A673 (cell line): ENCODE measurements at regions not wholly inside any gene's neighbourhood (a gene's known extent, or its start where the extent isn't known, plus 50 kb on each side); places are given as distances from the start of the nearest gene placed in this dataset.

Experiments used
- BruUV-seq: library from RNA; stranded (reverse); fragments of 400-500 nt; replicated peaks from 2 replicates; lab custom pipeline; 2021; lab: Mats Ljungman, UMichigan
- CTCF ChIA-PET: fragments of 300-600 bp; sonication (Branson Sonifier 250); formaldehyde crosslinking; loops from one replicate; lab custom pipeline; 2022; ENCODE audit warnings: antibody characterized with exemption; lab: Charles Lee
- POLR2A ChIA-PET: fragments of 300-600 bp; sonication (Branson Sonifier 250); formaldehyde crosslinking; loops from one replicate; lab custom pipeline; 2022; ENCODE audit warnings: antibody characterized with exemption; ENCODE audit not compliant: low non-redundant PET; lab: Charles Lee
- DNase-seq: peaks from one replicate; pipeline ENCODE4 v3.0.0-alpha.2; 2015; ENCODE audit warnings: low spot score
- H3K27ac ChIP-seq: fragments of 200-600 bp; sonication (generic); 2 replicates; pipeline ENCODE4 v1.5.1; 2016; ENCODE audit warnings: mixed run types, low read depth, mild to moderate bottlenecking, mixed read lengths, antibody characterized with exemption, low read length; ENCODE audit not compliant: poor library complexity, severe bottlenecking
- H3K27me3 ChIP-seq: fragments of 200-600 bp; sonication (generic); replicated peaks from 2 replicates; pipeline ENCODE4 v1.6.1; 2017; ENCODE audit warnings: mixed run types, low read depth, mild to moderate bottlenecking, mixed read lengths, antibody characterized with exemption, low read length; ENCODE audit not compliant: insufficient read depth, poor library complexity
- H3K36me3 ChIP-seq: fragments of 200-600 bp; sonication (generic); 2 replicates; pipeline ENCODE4 v1.6.1; 2016; ENCODE audit warnings: mixed run types, mild to moderate bottlenecking, mixed read lengths, antibody characterized with exemption, low read length; ENCODE audit not compliant: insufficient read depth, poor library complexity, severe bottlenecking
- H3K4me1 ChIP-seq: fragments of 200-600 bp; sonication (generic); 2 replicates; pipeline ENCODE4 v1.6.1; 2017; ENCODE audit warnings: mixed run types, mild to moderate bottlenecking, mixed read lengths, antibody characterized with exemption, low read length; ENCODE audit not compliant: insufficient read depth, poor library complexity, severe bottlenecking
- H3K4me3 ChIP-seq: fragments of 200-600 bp; sonication (generic); 2 replicates; pipeline ENCODE4 v1.5.1; 2016; ENCODE audit warnings: low read depth, mixed run types, mild to moderate bottlenecking, mixed read lengths, low read length; ENCODE audit not compliant: poor library complexity, severe bottlenecking
- H3K9me3 ChIP-seq: fragments of 200-600 bp; sonication (generic); 2 replicates; pipeline ENCODE4 v1.6.1; 2016; ENCODE audit warnings: mixed run types, low read depth, mild to moderate bottlenecking, mixed read lengths, antibody characterized with exemption, low read length; ENCODE audit not compliant: poor library complexity, severe bottlenecking
- CTCF ChIP-seq: fragments of 300-800, 200-600 bp; sonication (generic); conservative IDR thresholded peaks from 2 replicates; pipeline ENCODE4 v1.5.1; 2017; ENCODE audit warnings: low read depth, mild to moderate bottlenecking, antibody characterized with exemption, low read length, moderate library complexity, mixed read lengths
- EZH2 ChIP-seq: fragments of 200-600 bp; sonication (generic); IDR thresholded peaks from 2 replicates; pipeline ENCODE4 v1.6.1; 2017; ENCODE audit warnings: borderline replicate concordance, low read depth, mild to moderate bottlenecking, mixed read lengths, antibody characterized with exemption, low read length; ENCODE audit not compliant: poor library complexity, severe bottlenecking
- intact Hi-C: fragments of 100-400 bp; cut with micrococcal nuclease; formaldehyde crosslinking; loops from one replicate; pipeline ENCODE4 v1.10.0; 2022; ENCODE audit not compliant: unreplicated experiment

- no peak for DNase-seq
- Histone ChIP-seq H3K9me3 (no peaks in the 10 kb centered on the region), H3K4me1 (no peaks in the 10 kb centered on the region), H3K27me3 (peaks cover 2% of the 10 kb centered on the region), H3K36me3 (no peaks in the 10 kb centered on the region), H3K27ac (no peak overlapping the region), H3K4me3 (no peak overlapping the region)
- no peak for TF ChIP-seq CTCF
- no peak for TF ChIP-seq EZH2
- no TSS peak for BruUV-seq
- CTCF ChIA-PET = no interaction called here
- POLR2A ChIA-PET = no interaction called here
- intact Hi-C loops = no loop called here
These were observed 638.8 kb downstream of the LRRC70 start for GRCh38 chr5:63217422-63217821.

GRCh38 chr5:63213256-63213655 is 634.6 kb downstream of the LRRC70 start:
- TF ChIP-seq CTCF (no peak), EZH2 (no peak)

GRCh38 chr5:63211448-63212132 is 633.0 kb downstream of the LRRC70 start:
- Histone ChIP-seq H3K36me3 (no peaks in the 10 kb centered on the region), H3K9me3 (no peaks in the 10 kb centered on the region), H3K4me1 (no peaks in the 10 kb centered on the region), H3K27me3 (no peaks in the 10 kb centered on the region), H3K27ac (no peak overlapping the region), H3K4me3 (no peak overlapping the region)
- TF ChIP-seq EZH2 = no peak
- no peak for TF ChIP-seq CTCF
- no peak for DNase-seq
- no TSS peak for BruUV-seq
- intact Hi-C loops = no loop called here
- CTCF ChIA-PET = no interaction called here
- POLR2A ChIA-PET = no interaction called here

More at GRCh38 chr5:63213256-63213655, 634.6 kb downstream of the LRRC70 start:
- CTCF ChIA-PET = no interaction called here
- no peaks in the 10 kb centered on the region for H3K4me1 ChIP-seq
- H3K9me3 ChIP-seq = no peaks in the 10 kb centered on the region
- no peaks in the 10 kb centered on the region for H3K27me3 ChIP-seq
- intact Hi-C loops = no loop called here
- POLR2A ChIA-PET = no interaction called here
- no peak overlapping the region for H3K27ac ChIP-seq
- DNase-seq = no peak
- BruUV-seq = no TSS peak
- no peak overlapping the region for H3K4me3 ChIP-seq
- no peaks in the 10 kb centered on the region for H3K36me3 ChIP-seq
